HCT116 (cell line): ENCODE measurements at regions not wholly inside any gene's neighbourhood (a gene's known extent, or its start where the extent isn't known, plus 50 kb on each side); places are given as distances from the start of the nearest gene placed in this dataset.

Source experiments
- ATAC-seq: fragments of 200-7000 bp; cut with Tn5 transposase; 2 replicates; pipeline ENCODE4 v1.9.1; 2020; ENCODE audit warnings: mild to moderate bottlenecking, moderate library complexity
- BruUV-seq: library from RNA; stranded (reverse); fragments of 400-500 nt; replicated peaks from 2 replicates; lab custom pipeline; 2021; lab: Mats Ljungman, UMichigan
- CTCF ChIA-PET: fragments of 300-600 bp; sonication (Branson Sonifier 250); formaldehyde crosslinking; loops from one replicate; lab custom pipeline; 2021; ENCODE audit warnings: antibody characterized with exemption; lab: Charles Lee
- POLR2A ChIA-PET: fragments of 300-600, 350-600 bp; sonication (Branson Sonifier 250); formaldehyde crosslinking; loops from one replicate; lab custom pipeline; 2021; ENCODE audit warnings: antibody characterized with exemption; lab: Charles Lee
- RAD21 ChIA-PET, 2 experiments: fragments of 300-600 bp; sonication (Branson Sonifier 250); formaldehyde crosslinking; loops; one replicate each; lab custom pipeline; 2023; ENCODE audit warnings: low total read pairs in 2 of 2; ENCODE audit not compliant: uncharacterized antibody in 2 of 2, unreplicated experiment in 2 of 2, low non-redundant PET in 1 of 2; lab: Charles Lee
- DNase-seq: peaks from one replicate; pipeline ENCODE4 v3.0.0-alpha.2; 2010; ENCODE audit warnings: low read depth, low spot score
- H2AFZ ChIP-seq: fragments of 200-600 bp; shearing (Covaris generic), sonication (generic); 2 replicates; pipeline ENCODE4 v1.6.1; 2017; ENCODE audit warnings: low read depth, mixed run types, mixed read lengths, antibody characterized with exemption, low read length; ENCODE audit not compliant: poor library complexity, severe bottlenecking
- H3K27ac ChIP-seq: 2 replicates; pipeline ENCODE4 v1.5.1; 2012; ENCODE audit warnings: low read depth, low read length
- H3K27me3 ChIP-seq: fragments of 200-600 bp; sonication (generic); 2 replicates; pipeline ENCODE4 v1.6.1; 2016; ENCODE audit warnings: mixed run types, low read length, mixed read lengths; ENCODE audit not compliant: insufficient read depth
- H3K36me3 ChIP-seq, 2 experiments: fragments of 200-500 bp in 1 of 2; fragments of 200-600 bp in 1 of 2; sonication (Bioruptor generic) in 1 of 2; sonication (generic) in 1 of 2; 2 replicates each; pipeline versions ENCODE4 v1.5.1 to v1.6.1; 2014 to 2016; ENCODE audit warnings: low read length in 2 of 2, inconsistent platforms in 1 of 2, mixed read lengths in 1 of 2, mixed run types in 1 of 2; ENCODE audit not compliant: insufficient read depth in 2 of 2, control insufficient read depth in 1 of 2
- H3K4me1 ChIP-seq, 2 experiments: fragments of 200-600 bp in 1 of 2; sonication (generic) in 1 of 2; 2 replicates each; pipeline versions ENCODE4 v1.5.1 to v1.6.1; 2012 to 2017; ENCODE audit warnings: low read length in 2 of 2, inconsistent platforms in 1 of 2, mild to moderate bottlenecking in 1 of 2, mixed read lengths in 1 of 2, mixed run types in 1 of 2, moderate library complexity in 1 of 2; ENCODE audit not compliant: insufficient read depth in 2 of 2, control insufficient read depth in 1 of 2
- H3K4me2 ChIP-seq: fragments of 200-600 bp; sonication (generic); 2 replicates; pipeline ENCODE4 v1.6.1; 2017; ENCODE audit warnings: mixed run types, low read length, mixed read lengths
- H3K4me3 ChIP-seq, 2 experiments: fragments of 200-600 bp in 1 of 2; sonication (generic) in 1 of 2; replicated peaks in 1 of 2; 2 replicates each; pipeline ENCODE4 v1.5.1; 2011 to 2016; ENCODE audit warnings: low read length in 2 of 2, control low read depth in 1 of 2, low read depth in 1 of 2, mild to moderate bottlenecking in 1 of 2, mixed read lengths in 1 of 2, mixed run types in 1 of 2
- H3K79me2 ChIP-seq: fragments of 200-600 bp; sonication (generic); 2 replicates; pipeline ENCODE4 v1.6.1; 2017; ENCODE audit warnings: mild to moderate bottlenecking, mixed run types, low read length, moderate library complexity, mixed read lengths; ENCODE audit not compliant: insufficient read depth
- H3K9ac ChIP-seq: fragments of 200-600 bp; sonication (generic); 2 replicates; pipeline ENCODE4 v1.6.1; 2016; ENCODE audit warnings: low read length, mixed read lengths
- H3K9me2 ChIP-seq: fragments of 200-600 bp; sonication (generic), shearing (Covaris generic); 2 replicates; pipeline ENCODE4 v1.6.1; 2017; ENCODE audit warnings: mixed run types, mild to moderate bottlenecking, moderate library complexity; ENCODE audit not compliant: insufficient read depth
- H3K9me3 ChIP-seq, 2 experiments: fragments of 200-500 bp in 1 of 2; fragments of 200-600 bp in 1 of 2; sonication (Bioruptor generic) in 1 of 2; sonication (generic) in 1 of 2; 2 replicates each; pipeline ENCODE4 v1.6.1; 2014 to 2017; ENCODE audit warnings: low read length in 2 of 2, mixed read lengths in 2 of 2, inconsistent platforms in 1 of 2, low read depth in 1 of 2, mild to moderate bottlenecking in 1 of 2, mixed run types in 1 of 2, moderate library complexity in 1 of 2; ENCODE audit not compliant: control insufficient read depth in 1 of 2, insufficient read depth in 1 of 2
- H4K20me1 ChIP-seq: fragments of 200-600 bp; sonication (generic), shearing (Covaris generic); 2 replicates; pipeline ENCODE4 v1.6.1; 2017; ENCODE audit warnings: mixed run types, mild to moderate bottlenecking, moderate library complexity; ENCODE audit not compliant: insufficient read depth
- CBX3 ChIP-seq: IDR thresholded peaks from 2 replicates; pipeline ENCODE4 v1.6.1; 2012; ENCODE audit warnings: low read depth
- CEBPB ChIP-seq: IDR thresholded peaks from 2 replicates; pipeline ENCODE4 v1.6.1; 2012; ENCODE audit warnings: low read depth
- EGR1 ChIP-seq: IDR thresholded peaks from 2 replicates; pipeline ENCODE4 v1.6.1; 2012; ENCODE audit warnings: low read depth
- ELF1 ChIP-seq: IDR thresholded peaks from 2 replicates; pipeline ENCODE4 v1.6.1; 2012; ENCODE audit warnings: low read depth, borderline replicate concordance
- EZH2 ChIP-seq: fragments of 200-600 bp; sonication (generic); IDR thresholded peaks from 2 replicates; pipeline ENCODE4 v1.6.1; 2017; ENCODE audit warnings: antibody characterized with exemption, mixed run types
- EZH2phosphoT487 ChIP-seq: fragments of 200-600 bp; IDR thresholded peaks from 2 replicates; pipeline ENCODE4 v1.6.1; 2018; ENCODE audit warnings: antibody characterized with exemption, borderline replicate concordance
- JUND ChIP-seq: IDR thresholded peaks from 2 replicates; pipeline ENCODE4 v1.6.1; 2012
- POLR2A ChIP-seq: IDR thresholded peaks from 2 replicates; pipeline ENCODE4 v1.7.0; 2011; ENCODE audit warnings: borderline replicate concordance; ENCODE audit not compliant: insufficient read depth, insufficient read length; ENCODE audit errors: extremely low read depth
- POLR2AphosphoS5 ChIP-seq: IDR thresholded peaks from 2 replicates; pipeline ENCODE4 v1.6.1; 2011; ENCODE audit warnings: mild to moderate bottlenecking, low read depth, low read length, moderate library complexity
- RAD21 ChIP-seq: IDR thresholded peaks from 2 replicates; pipeline ENCODE4 v1.6.1; 2012; ENCODE audit warnings: low read depth, mild to moderate bottlenecking
- SIN3A ChIP-seq: IDR thresholded peaks from 2 replicates; pipeline ENCODE4 v1.6.1; 2012; ENCODE audit warnings: low read depth
- SP1 ChIP-seq: IDR thresholded peaks from 2 replicates; pipeline ENCODE4 v1.6.1; 2012; ENCODE audit warnings: low read depth
- SRF ChIP-seq: IDR thresholded peaks from 2 replicates; pipeline ENCODE4 v1.6.1; 2012; ENCODE audit warnings: low read depth
- TCF7L2 ChIP-seq: IDR thresholded peaks from 2 replicates; pipeline ENCODE4 v1.7.0; 2011; ENCODE audit warnings: borderline replicate concordance, inconsistent platforms; ENCODE audit not compliant: insufficient read depth, insufficient read length; ENCODE audit errors: extremely low read depth
- YY1 ChIP-seq: IDR thresholded peaks from 2 replicates; pipeline ENCODE4 v1.6.1; 2011; ENCODE audit warnings: low read length, low read depth, moderate library complexity, mild to moderate bottlenecking; ENCODE audit not compliant: insufficient replicate concordance; ENCODE audit errors: extremely low read depth
- ZFX ChIP-seq: fragments of 450-650 bp; IDR thresholded peaks from 2 replicates; pipeline ENCODE4 v1.6.1; 2017
- ZNF274 ChIP-seq: fragments of 200-500 bp; sonication (Bioruptor generic); IDR thresholded peaks from 2 replicates; pipeline ENCODE4 v1.6.1; 2014; ENCODE audit warnings: mild to moderate bottlenecking, low read depth, low read length, inconsistent platforms
- intact Hi-C: fragments of 100-400 bp; cut with micrococcal nuclease; formaldehyde crosslinking; loops from 2 replicates; pipeline ENCODE4 v1.10.0; 2022
- TF ChIP-seq, protein P1 (sequence below): IDR thresholded peaks from 2 replicates; pipeline ENCODE4 v1.6.1; 2011; ENCODE audit warnings: mild to moderate bottlenecking, low read length, moderate library complexity; ENCODE audit not compliant: insufficient replicate concordance; ENCODE audit errors: extremely low read depth
- TF ChIP-seq, protein P2 (sequence below): IDR thresholded peaks from 2 replicates; pipeline ENCODE4 v1.6.1; 2012; ENCODE audit warnings: low read depth
- TF ChIP-seq, protein P3 (sequence below): IDR thresholded peaks from 2 replicates; pipeline ENCODE4 v1.6.1; 2012

DNA sequence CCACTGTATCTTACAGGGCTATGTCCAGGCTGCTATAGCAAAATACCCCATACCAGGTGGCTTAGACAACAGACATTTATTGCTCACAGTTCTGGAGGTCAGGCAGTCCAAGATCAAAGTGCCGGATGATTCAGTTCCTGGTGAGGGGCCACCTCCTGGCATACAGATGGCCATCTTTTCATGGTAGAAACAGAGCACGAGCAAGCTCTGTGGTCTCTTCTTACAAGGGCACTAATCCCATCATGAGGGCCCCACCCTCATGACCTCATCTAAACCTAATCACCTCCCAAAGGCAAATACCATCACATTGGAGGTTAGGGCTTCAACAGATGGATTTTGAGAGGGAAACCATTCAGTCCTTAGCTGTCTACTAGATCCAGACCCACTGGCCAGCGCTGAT lies 117.4 kb upstream of the NECTIN1 start:
- Histone ChIP-seq H4K20me1 (no peaks in the 10 kb centered on the region), H3K4me3 (no peak overlapping the region), H3K36me3 (no peaks in the 10 kb centered on the region), H3K9me3 (peaks cover 0 to 5% of the 10 kb centered on the region in 2 experiments; a peak in 1 of 4 replicates), H3K4me2 (no peak overlapping the region), H3K9me2 (no peaks in the 10 kb centered on the region), H2AFZ (no peak overlapping the region), H3K4me1 (no peaks in the 10 kb centered on the region), H3K9ac (no peak overlapping the region), H3K79me2 (no peaks in the 10 kb centered on the region), H3K27ac (no peak overlapping the region), H3K27me3 (0 out of 2 replicates have a peak, but pooled peaks cover 8% of the 10 kb centered on the region)
- ChIA-PET CTCF (no interaction called here), RAD21 (no interaction called here), POLR2A (no interaction called here)
- intact Hi-C loops, result no loop called here
- BruUV-seq, result no TSS peak
- ATAC-seq (no peak), DNase-seq (no peak)
- TF ChIP-seq SIN3A, result no peak
- no peak for TF ChIP-seq CEBPB
- TF ChIP-seq TCF7L2, result no peak
- TF ChIP-seq YY1, result no peak
- TF ChIP-seq, protein P1, sequence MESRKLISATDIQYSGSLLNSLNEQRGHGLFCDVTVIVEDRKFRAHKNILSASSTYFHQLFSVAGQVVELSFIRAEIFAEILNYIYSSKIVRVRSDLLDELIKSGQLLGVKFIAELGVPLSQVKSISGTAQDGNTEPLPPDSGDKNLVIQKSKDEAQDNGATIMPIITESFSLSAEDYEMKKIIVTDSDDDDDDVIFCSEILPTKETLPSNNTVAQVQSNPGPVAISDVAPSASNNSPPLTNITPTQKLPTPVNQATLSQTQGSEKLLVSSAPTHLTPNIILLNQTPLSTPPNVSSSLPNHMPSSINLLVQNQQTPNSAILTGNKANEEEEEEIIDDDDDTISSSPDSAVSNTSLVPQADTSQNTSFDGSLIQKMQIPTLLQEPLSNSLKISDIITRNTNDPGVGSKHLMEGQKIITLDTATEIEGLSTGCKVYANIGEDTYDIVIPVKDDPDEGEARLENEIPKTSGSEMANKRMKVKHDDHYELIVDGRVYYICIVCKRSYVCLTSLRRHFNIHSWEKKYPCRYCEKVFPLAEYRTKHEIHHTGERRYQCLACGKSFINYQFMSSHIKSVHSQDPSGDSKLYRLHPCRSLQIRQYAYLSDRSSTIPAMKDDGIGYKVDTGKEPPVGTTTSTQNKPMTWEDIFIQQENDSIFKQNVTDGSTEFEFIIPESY, result no peak
- TF ChIP-seq SP1, result no peak
- no peak for TF ChIP-seq POLR2AphosphoS5
- TF ChIP-seq POLR2A, result no peak
- TF ChIP-seq, protein P2, sequence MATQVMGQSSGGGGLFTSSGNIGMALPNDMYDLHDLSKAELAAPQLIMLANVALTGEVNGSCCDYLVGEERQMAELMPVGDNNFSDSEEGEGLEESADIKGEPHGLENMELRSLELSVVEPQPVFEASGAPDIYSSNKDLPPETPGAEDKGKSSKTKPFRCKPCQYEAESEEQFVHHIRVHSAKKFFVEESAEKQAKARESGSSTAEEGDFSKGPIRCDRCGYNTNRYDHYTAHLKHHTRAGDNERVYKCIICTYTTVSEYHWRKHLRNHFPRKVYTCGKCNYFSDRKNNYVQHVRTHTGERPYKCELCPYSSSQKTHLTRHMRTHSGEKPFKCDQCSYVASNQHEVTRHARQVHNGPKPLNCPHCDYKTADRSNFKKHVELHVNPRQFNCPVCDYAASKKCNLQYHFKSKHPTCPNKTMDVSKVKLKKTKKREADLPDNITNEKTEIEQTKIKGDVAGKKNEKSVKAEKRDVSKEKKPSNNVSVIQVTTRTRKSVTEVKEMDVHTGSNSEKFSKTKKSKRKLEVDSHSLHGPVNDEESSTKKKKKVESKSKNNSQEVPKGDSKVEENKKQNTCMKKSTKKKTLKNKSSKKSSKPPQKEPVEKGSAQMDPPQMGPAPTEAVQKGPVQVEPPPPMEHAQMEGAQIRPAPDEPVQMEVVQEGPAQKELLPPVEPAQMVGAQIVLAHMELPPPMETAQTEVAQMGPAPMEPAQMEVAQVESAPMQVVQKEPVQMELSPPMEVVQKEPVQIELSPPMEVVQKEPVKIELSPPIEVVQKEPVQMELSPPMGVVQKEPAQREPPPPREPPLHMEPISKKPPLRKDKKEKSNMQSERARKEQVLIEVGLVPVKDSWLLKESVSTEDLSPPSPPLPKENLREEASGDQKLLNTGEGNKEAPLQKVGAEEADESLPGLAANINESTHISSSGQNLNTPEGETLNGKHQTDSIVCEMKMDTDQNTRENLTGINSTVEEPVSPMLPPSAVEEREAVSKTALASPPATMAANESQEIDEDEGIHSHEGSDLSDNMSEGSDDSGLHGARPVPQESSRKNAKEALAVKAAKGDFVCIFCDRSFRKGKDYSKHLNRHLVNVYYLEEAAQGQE, result no peak
- no peak for TF ChIP-seq ZNF274
- TF ChIP-seq, protein P3, sequence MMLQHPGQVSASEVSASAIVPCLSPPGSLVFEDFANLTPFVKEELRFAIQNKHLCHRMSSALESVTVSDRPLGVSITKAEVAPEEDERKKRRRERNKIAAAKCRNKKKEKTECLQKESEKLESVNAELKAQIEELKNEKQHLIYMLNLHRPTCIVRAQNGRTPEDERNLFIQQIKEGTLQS, result no peak
- TF ChIP-seq EZH2phosphoT487, result no peak
- no peak for TF ChIP-seq EGR1
- TF ChIP-seq SRF, result no peak
- TF ChIP-seq JUND, result no peak
- no peak for TF ChIP-seq RAD21
- TF ChIP-seq ZFX, result no peak
- no peak for TF ChIP-seq EZH2
- TF ChIP-seq ELF1, result no peak
- no peak for TF ChIP-seq CBX3
